ENCODE measurements at regions not wholly inside any gene's neighbourhood (a gene's known extent, or its start where the extent isn't known, plus 50 kb on each side); places are given as distances from the start of the nearest gene placed in this dataset.

DNA sequence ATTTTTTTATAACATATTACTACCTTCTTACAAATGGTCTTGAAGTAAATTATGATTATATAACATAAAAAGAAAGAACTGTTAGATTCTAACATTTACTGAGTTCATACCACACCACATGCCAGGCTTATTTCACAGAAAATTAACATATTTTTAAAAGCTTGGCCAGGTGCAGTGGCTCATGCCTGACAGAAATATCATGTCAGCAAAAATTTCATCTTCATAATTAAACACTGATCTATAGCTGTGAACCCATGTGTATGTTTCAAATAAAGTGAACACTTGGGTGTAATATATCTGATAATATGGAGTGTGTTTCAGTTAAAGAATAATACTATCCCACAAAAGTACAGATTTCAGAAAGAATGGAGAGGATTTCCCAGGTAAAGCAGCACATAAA lies 296.5 kb downstream of the SI start:
- TF ChIP-seq, protein P1, sequence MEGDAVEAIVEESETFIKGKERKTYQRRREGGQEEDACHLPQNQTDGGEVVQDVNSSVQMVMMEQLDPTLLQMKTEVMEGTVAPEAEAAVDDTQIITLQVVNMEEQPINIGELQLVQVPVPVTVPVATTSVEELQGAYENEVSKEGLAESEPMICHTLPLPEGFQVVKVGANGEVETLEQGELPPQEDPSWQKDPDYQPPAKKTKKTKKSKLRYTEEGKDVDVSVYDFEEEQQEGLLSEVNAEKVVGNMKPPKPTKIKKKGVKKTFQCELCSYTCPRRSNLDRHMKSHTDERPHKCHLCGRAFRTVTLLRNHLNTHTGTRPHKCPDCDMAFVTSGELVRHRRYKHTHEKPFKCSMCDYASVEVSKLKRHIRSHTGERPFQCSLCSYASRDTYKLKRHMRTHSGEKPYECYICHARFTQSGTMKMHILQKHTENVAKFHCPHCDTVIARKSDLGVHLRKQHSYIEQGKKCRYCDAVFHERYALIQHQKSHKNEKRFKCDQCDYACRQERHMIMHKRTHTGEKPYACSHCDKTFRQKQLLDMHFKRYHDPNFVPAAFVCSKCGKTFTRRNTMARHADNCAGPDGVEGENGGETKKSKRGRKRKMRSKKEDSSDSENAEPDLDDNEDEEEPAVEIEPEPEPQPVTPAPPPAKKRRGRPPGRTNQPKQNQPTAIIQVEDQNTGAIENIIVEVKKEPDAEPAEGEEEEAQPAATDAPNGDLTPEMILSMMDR (conservative IDR thresholded peaks at IDR 0.05; ENCODE audit: low read depth): no peak

DNA sequence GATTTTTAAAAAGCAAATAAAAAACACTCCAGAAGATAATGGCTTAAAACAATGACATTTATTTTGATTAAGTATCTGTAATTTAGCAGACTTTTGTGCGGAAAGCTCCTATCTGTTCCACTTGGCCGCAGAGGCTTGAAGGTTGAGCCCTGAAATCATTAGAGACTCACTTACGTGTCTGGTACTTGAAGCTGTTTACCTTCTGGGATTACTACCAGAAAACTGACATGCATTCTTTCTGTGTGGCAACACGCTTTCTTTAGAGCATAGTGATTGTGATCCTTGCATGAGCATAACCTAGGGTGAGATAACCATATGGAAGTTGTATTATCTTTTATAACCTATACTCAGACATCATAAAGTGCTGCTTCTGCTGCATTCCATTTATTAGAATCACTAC lies 298.5 kb downstream of the SI start:
- TF ChIP-seq, protein P1 (conservative IDR thresholded peaks at IDR 0.05; ENCODE audit: low read depth): no peak
- POLR2A ChIA-PET (ENCODE audit: low non-redundant PET): no interaction called here
- CTCF ChIA-PET: no interaction called here
- DNase-seq (ENCODE audit: low spot score): no peak
- H3K27ac ChIP-seq: no peak overlapping the region

More for the DNA sequence above, 296.5 kb downstream of the SI start:
- no peak for DNase-seq (ENCODE audit: low spot score)
- POLR2A ChIA-PET (ENCODE audit: low non-redundant PET): no interaction called here
- CTCF ChIA-PET: no interaction called here
- no peak overlapping the region for H3K27ac ChIP-seq

DNA sequence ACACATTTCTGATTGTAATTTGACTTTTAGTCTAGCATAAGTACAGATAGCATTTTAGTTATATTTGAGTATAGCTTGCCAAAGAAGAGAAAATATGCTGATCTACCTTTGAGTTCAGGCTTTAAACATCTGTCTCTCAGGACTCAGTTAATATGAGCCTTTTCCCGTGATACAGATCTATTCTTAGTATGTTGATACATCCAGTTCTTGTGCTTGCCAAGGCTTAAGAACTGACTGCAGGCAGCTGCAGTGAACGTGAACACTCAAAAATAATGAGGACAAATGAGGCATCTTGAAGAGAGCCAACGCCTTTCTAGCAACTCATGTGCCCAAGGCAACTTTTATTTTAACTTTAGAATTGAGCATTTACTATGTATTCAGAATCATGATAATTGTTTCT lies 325.5 kb downstream of the SI start:
- TF ChIP-seq, protein P1 (conservative IDR thresholded peaks at IDR 0.05; ENCODE audit: low read depth): no peak
- DNase-seq (ENCODE audit: low spot score): no peak
- CTCF ChIA-PET: no interaction called here
- H3K27ac ChIP-seq: no peak overlapping the region
- POLR2A ChIA-PET (ENCODE audit: low non-redundant PET): no interaction called here

DNA sequence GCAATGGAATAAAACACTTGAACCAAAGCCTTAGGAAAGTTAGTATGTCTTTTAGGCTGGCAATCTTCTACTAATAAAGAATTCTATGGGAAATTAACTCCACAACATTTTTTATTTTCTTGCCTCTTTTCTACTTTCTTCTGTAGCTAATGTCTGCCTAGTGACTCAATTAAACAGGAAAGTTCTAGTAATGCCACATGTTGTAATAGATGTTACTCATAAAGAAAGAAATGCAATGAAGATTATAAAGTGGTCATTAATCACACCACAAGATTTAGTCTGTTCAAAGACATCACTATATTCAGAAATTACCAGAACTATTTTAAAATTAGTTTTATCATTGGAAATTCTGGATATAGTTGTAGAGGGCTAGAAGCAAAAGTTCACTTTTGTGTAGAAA lies 329.7 kb downstream of the SI start:
- CTCF ChIA-PET: no interaction called here
- no peak overlapping the region for H3K27ac ChIP-seq
- TF ChIP-seq, protein P1 (conservative IDR thresholded peaks at IDR 0.05; ENCODE audit: low read depth): no peak
- DNase-seq (ENCODE audit: low spot score): no peak
- POLR2A ChIA-PET (ENCODE audit: low non-redundant PET): no interaction called here

DNA sequence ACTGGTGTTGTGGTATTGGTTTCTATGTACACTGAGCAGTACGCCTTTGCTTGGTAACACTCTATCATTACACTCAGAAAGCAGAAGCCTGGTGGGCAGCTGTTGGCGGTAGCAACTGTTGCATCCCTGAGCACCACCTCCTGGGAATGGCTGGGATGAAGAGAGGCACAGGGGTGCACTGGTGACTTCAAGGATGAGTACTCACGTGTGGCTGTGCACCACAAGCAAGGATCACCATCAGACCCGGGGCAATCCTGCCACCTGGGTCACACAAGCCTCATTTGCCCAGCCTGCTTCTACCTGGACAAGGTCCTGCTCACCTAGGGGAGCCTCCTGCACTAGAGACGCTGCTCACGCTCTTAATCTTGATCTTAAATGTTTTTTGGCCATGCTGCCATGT lies 336.4 kb downstream of the SI start:
- TF ChIP-seq, protein P1 (conservative IDR thresholded peaks at IDR 0.05; ENCODE audit: low read depth): no peak
- no peak for DNase-seq (ENCODE audit: low spot score)
- CTCF ChIA-PET: no interaction called here
- no peak overlapping the region for H3K27ac ChIP-seq
- POLR2A ChIA-PET (ENCODE audit: low non-redundant PET): no interaction called here

DNA sequence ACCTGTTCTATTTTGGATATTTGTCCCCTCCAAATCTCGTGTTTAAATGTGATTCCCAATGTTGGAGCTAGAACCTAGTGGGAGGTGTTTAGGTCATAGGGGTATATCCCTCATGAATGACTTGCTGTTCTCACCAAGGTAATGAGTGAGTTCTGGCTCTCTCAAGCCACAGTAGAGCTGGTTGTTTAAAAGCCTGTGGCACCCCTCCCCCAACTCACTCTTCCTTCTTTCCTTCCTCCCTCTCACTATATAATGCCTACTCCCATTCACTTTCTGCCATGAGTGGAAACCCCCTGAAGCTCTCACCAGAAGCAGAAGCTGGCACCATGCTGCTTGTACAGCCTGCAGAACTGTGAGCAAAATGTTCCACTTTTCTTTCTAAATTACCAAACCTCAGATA lies 341.1 kb downstream of the SI start:
- no peak overlapping the region for H3K27ac ChIP-seq
- ChIA-PET POLR2A (ENCODE audit: low non-redundant PET) (no interaction called here), CTCF (no interaction called here)
- TF ChIP-seq, protein P1 (conservative IDR thresholded peaks at IDR 0.05; ENCODE audit: low read depth): no peak
- no peak for DNase-seq (ENCODE audit: low spot score)

DNA sequence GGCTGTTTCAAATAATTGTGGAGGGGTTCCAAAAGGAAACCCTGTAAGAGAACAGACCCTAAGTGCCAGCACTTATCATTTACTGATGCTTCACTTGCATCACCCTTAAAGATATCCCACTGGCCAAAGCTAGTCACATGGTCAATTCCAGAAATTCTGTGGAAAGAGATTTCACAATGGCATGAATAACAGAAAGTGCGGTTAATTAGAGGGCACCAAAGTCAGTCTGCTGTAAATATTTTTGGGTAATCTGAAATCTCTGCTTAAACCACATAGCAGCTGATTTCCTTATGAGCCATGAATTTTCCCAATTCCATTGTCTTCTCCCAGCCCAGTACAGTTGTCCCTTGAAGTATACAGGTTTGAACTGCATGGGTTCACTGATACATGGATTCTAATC lies 346.1 kb downstream of the SI start:
- ChIA-PET CTCF (no interaction called here), POLR2A (ENCODE audit: low non-redundant PET) (no interaction called here)
- H3K27ac ChIP-seq: no peak overlapping the region
- DNase-seq (ENCODE audit: low spot score): no peak
- TF ChIP-seq, protein P1 (conservative IDR thresholded peaks at IDR 0.05; ENCODE audit: low read depth): no peak
